HT1080 (cell line): ENCODE measurements at regions not wholly inside any gene's neighbourhood (a gene's known extent, or its start where the extent isn't known, plus 50 kb on each side); places are given as distances from the start of the nearest gene placed in this dataset.
"Not testable (repeated sequence)": the region's sequence is repeated elsewhere in the genome, so short reads cannot be mapped to it uniquely, and the experiment has no call there.

Experiments
- DNase-seq: peaks from one replicate; pipeline ENCODE4 v3.0.0-alpha.2; 2015; ENCODE audit warnings: low read depth

DNA sequence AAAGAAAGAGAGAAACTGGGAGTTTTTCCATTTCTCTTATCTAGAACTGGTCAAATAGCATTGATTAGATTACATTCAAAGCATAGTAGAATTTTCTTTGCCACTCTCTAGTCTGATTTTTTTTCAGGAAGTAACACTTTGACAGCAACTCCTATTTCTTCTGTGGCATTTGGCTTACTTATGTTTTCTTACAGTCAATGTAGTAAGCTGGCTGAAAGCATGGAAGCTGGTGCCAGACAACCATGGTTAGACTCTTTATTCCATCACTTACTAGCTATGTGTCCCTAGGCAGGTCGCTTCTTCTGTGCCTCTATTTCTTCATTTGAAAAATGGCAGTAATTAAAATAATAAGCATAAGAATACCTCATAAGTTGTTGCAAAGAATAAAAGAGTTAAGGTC, 54.2 kb upstream of the OPRM1 start:
- no peak for DNase-seq

- DNase-seq, result peak; percentile 28
Observed at GRCh38 chr6:153980171-153980570, 58.9 kb upstream of the OPRM1 start.

- not testable (repeated sequence) for DNase-seq
Observed at GRCh38 chr6:153978911-153979548, 60.0 kb upstream of the OPRM1 start.

- peak; percentile 15 for DNase-seq
Observed at GRCh38 chr6:153976921-153977693, 61.9 kb upstream of the OPRM1 start.

- peak; percentile 57 for DNase-seq
Observed at GRCh38 chr6:153966001-153966400, 73.0 kb upstream of the OPRM1 start.

- no peak for DNase-seq
Observed at GRCh38 chr6:153963352-153963751, 75.7 kb upstream of the OPRM1 start.

GRCh38 chr6:153962555-153962954, 76.5 kb upstream of the OPRM1 start:
- no peak for DNase-seq

- no peak for DNase-seq
Observed at GRCh38 chr6:153960741-153961140, 78.3 kb upstream of the OPRM1 start.

DNA sequence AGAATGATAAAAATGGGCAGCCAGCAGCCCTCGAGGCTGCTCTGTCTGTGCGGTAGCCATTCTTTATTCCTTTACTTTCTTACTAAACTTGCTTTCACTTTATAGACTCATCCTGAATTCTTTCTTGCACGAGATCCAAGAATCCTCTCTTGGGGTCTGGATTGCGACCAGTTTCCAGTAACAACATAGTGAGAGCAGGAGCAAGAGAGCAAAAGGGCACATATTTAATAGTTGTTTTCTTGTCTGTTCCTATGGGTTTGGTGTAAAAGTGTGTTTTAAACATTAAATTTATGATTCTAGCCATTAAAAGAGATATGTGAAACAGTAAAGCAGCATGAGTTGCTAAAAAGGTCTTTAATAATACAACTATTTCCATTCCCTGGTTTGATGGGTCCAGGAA, 78.8 kb upstream of the OPRM1 start:
- no peak for DNase-seq

- DNase-seq, result no peak
Observed at GRCh38 chr6:153959276-153959675, 79.8 kb upstream of the OPRM1 start.

GRCh38 chr6:153958860-153959259, 80.2 kb upstream of the OPRM1 start:
- no peak for DNase-seq

DNA sequence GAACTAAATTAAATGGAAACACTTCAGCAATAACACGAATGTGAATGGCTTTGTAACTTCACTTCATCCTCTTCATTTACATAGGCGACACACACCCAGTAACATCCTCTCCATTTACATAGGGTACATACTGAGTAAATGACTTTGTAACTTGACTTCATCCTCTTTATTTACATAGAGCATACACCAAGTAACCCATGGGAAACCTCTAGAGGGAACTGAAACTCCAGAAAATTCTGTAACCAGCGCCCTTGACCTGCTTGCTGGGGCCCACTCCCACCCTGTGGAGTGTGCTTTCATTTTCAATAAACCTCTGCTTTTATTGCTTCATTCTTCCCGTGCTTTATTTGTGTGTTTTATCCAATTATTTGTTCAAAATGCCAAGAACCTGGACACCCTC, 81.6 kb upstream of the OPRM1 start:
- no peak for DNase-seq

- peak; percentile 30 for DNase-seq
Observed at GRCh38 chr6:153956808-153957207, 82.2 kb upstream of the OPRM1 start.

DNA sequence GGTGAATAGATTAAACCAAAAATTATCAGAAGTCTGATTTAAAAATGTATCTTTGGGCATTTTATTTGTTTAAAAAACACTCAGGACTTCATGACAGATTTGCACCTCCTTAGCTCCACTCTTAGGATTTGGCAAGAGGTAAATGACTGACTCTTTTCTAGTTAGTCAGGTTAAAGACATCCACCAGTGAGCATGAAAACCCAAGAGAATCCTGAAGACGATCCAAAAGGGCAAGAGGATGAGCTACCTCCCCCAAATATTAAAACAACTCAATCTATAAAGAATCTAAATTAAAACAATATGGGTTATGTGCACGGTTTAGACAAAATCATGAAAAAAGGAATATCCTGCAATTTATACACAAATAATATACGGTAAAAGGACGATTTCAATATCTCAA, 89.4 kb upstream of the OPRM1 start:
- DNase-seq, result no peak

DNA sequence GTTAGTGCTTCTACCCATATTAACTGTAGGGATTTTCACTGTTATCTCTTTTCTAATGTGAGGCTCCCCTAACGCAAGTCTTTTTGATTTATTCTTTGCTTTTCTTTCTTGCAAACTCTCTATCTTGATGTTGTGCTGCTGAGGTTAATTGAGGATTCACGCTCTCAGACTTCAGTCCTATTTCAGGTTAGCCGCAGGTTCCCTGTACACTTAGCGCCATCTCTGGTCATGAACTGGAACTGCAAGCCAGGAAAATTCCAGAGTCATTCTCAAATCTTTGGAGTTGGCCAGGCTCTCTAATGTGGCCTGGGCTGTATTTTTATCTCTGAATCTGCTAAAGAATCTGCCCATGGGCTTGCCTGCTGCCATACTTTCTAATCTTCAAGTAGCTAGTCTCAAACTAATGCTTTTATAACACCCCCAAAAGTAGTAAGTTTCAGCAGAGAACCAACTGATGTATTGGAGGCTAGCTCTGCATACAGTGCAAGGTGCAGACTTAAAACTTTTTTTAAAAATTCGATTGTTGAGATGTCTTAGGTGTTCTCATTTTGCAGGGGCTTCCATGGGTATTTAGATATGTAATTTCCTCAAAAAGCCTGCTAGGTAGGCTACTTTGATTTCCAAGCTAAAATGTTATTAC, 91.1 kb upstream of the OPRM1 start:
- DNase-seq, result peak; percentile 39

- no peak for DNase-seq
Observed at GRCh38 chr6:153944201-153944600, 94.8 kb upstream of the OPRM1 start.

DNA sequence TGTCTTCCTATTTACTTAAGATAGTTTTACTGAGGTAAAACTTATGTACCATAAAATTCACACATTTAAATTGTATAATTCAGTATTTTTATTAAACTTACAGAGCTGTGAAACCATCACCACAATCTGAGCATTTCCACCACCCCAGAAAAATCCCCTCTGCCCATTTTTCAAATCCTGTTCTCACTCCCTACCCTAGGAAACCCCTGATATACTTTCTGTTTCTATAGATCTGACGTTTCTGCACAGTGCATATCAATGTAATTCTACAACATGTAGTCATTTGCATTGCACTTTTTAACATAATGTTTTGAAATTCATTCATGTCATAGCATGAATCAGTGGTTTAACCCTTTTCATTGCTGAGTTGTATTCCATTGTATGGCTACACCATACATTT, 96.7 kb upstream of the OPRM1 start:
- no peak for DNase-seq

- DNase-seq, result no peak
Observed at GRCh38 chr6:153941768-153942167, 97.3 kb upstream of the OPRM1 start.

DNA sequence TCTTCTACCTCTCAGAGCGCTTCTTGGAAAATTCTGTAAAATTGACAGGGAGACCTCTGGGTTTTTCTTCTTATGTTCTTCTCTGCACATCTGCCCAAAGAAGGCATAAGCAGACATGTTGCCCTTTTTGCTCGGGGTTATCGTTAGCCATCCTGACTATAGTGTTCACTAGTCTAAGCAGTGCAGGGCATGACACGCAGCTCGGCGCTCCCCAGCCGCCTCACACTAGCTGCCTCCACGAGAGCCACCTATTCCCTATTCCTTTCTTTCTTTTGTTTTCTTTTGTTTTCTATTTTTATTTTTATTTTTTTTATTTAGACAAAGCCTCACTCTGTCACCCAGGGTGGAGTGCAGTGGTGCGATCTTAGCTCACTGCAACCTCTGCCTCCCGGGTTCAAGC, 100.2 kb upstream of the OPRM1 start:
- no peak for DNase-seq

GRCh38 chr6:153931431-153931830, 107.6 kb upstream of the OPRM1 start:
- no peak for DNase-seq

DNA sequence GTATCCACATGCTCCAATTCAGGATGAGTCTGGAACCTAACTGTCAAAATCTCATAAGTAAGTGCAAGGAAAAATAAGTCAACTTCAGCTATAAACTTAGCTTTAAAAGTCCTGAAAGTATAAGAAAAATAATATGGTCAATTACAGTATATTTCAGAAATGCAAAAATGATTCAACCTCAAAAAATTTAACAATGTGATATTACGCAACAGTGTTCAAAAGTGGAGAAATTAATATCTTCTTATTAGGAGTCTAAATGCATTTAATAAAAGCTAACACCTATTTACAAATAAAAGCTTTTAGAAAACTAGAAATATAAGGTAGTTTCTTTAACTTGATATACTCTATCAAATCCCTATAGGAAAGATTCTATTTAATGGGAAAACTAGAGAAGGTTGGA, 111.2 kb upstream of the OPRM1 start:
- DNase-seq, result no peak

DNA sequence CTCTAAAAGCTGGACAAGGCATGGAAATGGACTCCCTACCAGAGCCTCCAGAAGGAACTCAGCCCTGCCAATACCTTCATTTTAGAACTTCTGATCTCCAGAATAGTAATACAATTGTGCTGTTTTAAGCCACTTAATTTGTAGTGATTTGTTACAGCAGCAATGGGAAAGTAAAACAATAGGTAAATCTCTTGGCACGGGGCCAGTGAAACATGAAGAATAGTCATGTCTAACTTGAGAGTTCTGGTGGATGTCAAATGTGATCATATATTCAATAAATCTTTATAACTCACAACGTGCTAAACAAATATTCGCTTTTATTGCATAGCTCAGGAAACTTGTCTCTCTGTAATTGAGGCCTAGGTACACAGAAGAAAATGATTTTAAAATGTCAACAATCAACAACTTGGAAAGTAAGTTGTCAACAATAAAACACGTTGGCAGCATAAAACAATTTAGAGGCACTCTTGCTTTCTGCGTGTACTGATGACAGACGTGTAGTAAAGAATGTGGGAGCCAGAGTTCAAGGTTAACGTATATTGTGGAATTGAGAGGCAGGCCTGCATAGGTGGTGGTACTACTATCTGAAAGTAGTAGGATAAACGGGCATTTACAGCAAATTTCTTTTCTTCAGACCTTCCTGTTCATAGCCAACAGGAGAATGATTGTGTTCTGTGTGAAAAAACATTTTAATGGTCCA, 140.5 kb upstream of the OPRM1 start:
- DNase-seq, result no peak
